AG20443 (cell line): ENCODE measurements at regions not wholly inside any gene's neighbourhood (a gene's known extent, or its start where the extent isn't known, plus 50 kb on each side); places are given as distances from the start of the nearest gene placed in this dataset.

Experiments used
- DNase-seq: peaks from one replicate; pipeline ENCODE4 v3.0.0; 2012; ENCODE audit warnings: low spot score, mixed read lengths

GRCh38 chr7:13442226-13442625 is 547.2 kb downstream of the ETV1 start:
- no peak for DNase-seq

- no peak for DNase-seq
Observed at GRCh38 chr7:13447637-13448036, 541.8 kb downstream of the ETV1 start.

- no peak for DNase-seq
Observed at GRCh38 chr7:13448243-13448642, 541.2 kb downstream of the ETV1 start.

- no peak for DNase-seq
Observed at GRCh38 chr7:13449460-13449859, 540.0 kb downstream of the ETV1 start.

- no peak for DNase-seq
Observed at GRCh38 chr7:13454916-13455592, 534.4 kb downstream of the ETV1 start.

GRCh38 chr7:13457790-13458189 is 531.7 kb downstream of the ETV1 start:
- no peak for DNase-seq

GRCh38 chr7:13466874-13467547 is 522.5 kb downstream of the ETV1 start:
- DNase-seq: no peak

GRCh38 chr7:13476881-13477444 is 512.5 kb downstream of the ETV1 start:
- DNase-seq: no peak

- DNase-seq: no peak
Observed at GRCh38 chr7:13489386-13489785, 500.1 kb downstream of the ETV1 start.

- DNase-seq: no peak
Observed at GRCh38 chr7:13496976-13497375, 492.5 kb downstream of the ETV1 start.

- DNase-seq: no peak
Observed at GRCh38 chr7:13508586-13508985, 480.9 kb downstream of the ETV1 start.

GRCh38 chr7:13518738-13519137 is 470.7 kb downstream of the ETV1 start:
- DNase-seq: no peak

GRCh38 chr7:13524076-13524475 is 465.4 kb downstream of the ETV1 start:
- DNase-seq: no peak

- no peak for DNase-seq
Observed at GRCh38 chr7:13532028-13532753, 457.3 kb downstream of the ETV1 start.

GRCh38 chr7:13538669-13539068 is 450.8 kb downstream of the ETV1 start:
- DNase-seq: no peak

- DNase-seq: peak; percentile 8
Observed at GRCh38 chr7:13540429-13540828, 449.0 kb downstream of the ETV1 start.

GRCh38 chr7:13541326-13541725 is 448.1 kb downstream of the ETV1 start:
- DNase-seq: no peak

GRCh38 chr7:13542451-13542850 is 447.0 kb downstream of the ETV1 start:
- no peak for DNase-seq

GRCh38 chr7:13551503-13551902 is 438.0 kb downstream of the ETV1 start:
- no peak for DNase-seq

- peak; percentile 14 for DNase-seq
Observed at GRCh38 chr7:13560441-13560840, 429.0 kb downstream of the ETV1 start.

GRCh38 chr7:13563257-13563656 is 426.2 kb downstream of the ETV1 start:
- no peak for DNase-seq

- no peak for DNase-seq
Observed at GRCh38 chr7:13563680-13564079, 425.8 kb downstream of the ETV1 start.
